GM18873 (cell line): ENCODE measurements at regions not wholly inside any gene's neighbourhood (a gene's known extent, or its start where the extent isn't known, plus 50 kb on each side); places are given as distances from the start of the nearest gene placed in this dataset.

Experiments used
- ATAC-seq: cut with Tn5 transposase; IDR thresholded peaks from one replicate; pipeline ENCODE4 v1.9.1; 2021; ENCODE audit warnings: mild to moderate bottlenecking, moderate library complexity, moderate number of reproducible peaks; ENCODE audit not compliant: unreplicated experiment, low FRiP score

GRCh38 chr18:34631093-34631966, 78.8 kb upstream of the DTNA start:
- ATAC-seq, result no peak

- no peak for ATAC-seq
Measured at GRCh38 chr18:34632321-34632720, 77.8 kb upstream of the DTNA start.

- no peak for ATAC-seq
Measured at GRCh38 chr18:34633368-34633767, 76.7 kb upstream of the DTNA start.

GRCh38 chr18:34637094-34637801, 72.8 kb upstream of the DTNA start:
- no peak for ATAC-seq

GRCh38 chr18:34639687-34640086, 70.4 kb upstream of the DTNA start:
- ATAC-seq, result no peak

GRCh38 chr18:34640276-34640675, 69.8 kb upstream of the DTNA start:
- ATAC-seq, result no peak

- ATAC-seq, result no peak
Measured at GRCh38 chr18:34643989-34644388, 66.1 kb upstream of the DTNA start.

GRCh38 chr18:34647251-34647650, 62.8 kb upstream of the DTNA start:
- peak; percentile 73 for ATAC-seq

- ATAC-seq, result no peak
Measured at GRCh38 chr18:34648269-34648985, 61.7 kb upstream of the DTNA start.

- ATAC-seq, result no peak
Measured at GRCh38 chr18:34649080-34649479, 61.0 kb upstream of the DTNA start.

- no peak for ATAC-seq
Measured at GRCh38 chr18:34650121-34650545, 60.0 kb upstream of the DTNA start.

- ATAC-seq, result no peak
Measured at GRCh38 chr18:34651586-34652369, 58.3 kb upstream of the DTNA start.

- no peak for ATAC-seq
Measured at GRCh38 chr18:34655131-34655530, 55.0 kb upstream of the DTNA start.

GRCh38 chr18:34657860-34658500, 52.1 kb upstream of the DTNA start:
- no peak for ATAC-seq

GRCh38 chr18:34659579-34660517, 50.2 kb upstream of the DTNA start:
- ATAC-seq, result no peak
